Pancreas (tissue), 10 donors: ENCODE measurements at regions not wholly inside any gene's neighbourhood (a gene's known extent, or its start where the extent isn't known, plus 50 kb on each side); places are given as distances from the start of the nearest gene placed in this dataset.

Experiments used
- ATAC-seq, 4 donors: fragments of 200-7000 bp; cut with Tn5 transposase; one replicate each; pipeline versions ENCODE4 v1.8.0 to v1.9.1; 2020; ENCODE audit warnings: mild to moderate bottlenecking in 4 of 4, moderate library complexity in 4 of 4
- DNase-seq, 6 donors: peaks; one replicate each; pipeline ENCODE4 v3.0.0-alpha.2; 2020
- FAIRE-seq: peaks from 2 replicates; lab custom pipeline; 2012; peaks lifted over from hg19 to GRCh38; lab: Jason Lieb, UNC
- H3K27ac ChIP-seq, 4 donors: fragments of 200-600 bp; sonication (generic); 1 replicate in 3 of 4; 2 replicates in 1 of 4; pipeline versions ENCODE4 v1.5.0 to v1.8.0; 2020
- H3K27me3 ChIP-seq, 4 donors: fragments of 200-600 bp; one replicate each; pipeline ENCODE4 v1.8.0; 2021
- H3K36me3 ChIP-seq, 3 donors: fragments of 200-600 bp; sonication (generic) in 1 of 3; one replicate each; pipeline versions ENCODE4 v1.5.0 to v1.8.0; 2020 to 2021
- H3K4me1 ChIP-seq, 3 donors: fragments of 200-600 bp; one replicate each; pipeline ENCODE4 v1.8.0; 2021
- H3K4me3 ChIP-seq, 4 donors: fragments of 200-600 bp; sonication (generic) in 2 of 4; one replicate each; pipeline versions ENCODE4 v1.5.0 to v1.8.0; 2020 to 2021
- H3K9me3 ChIP-seq, 4 donors: fragments of 200-600 bp; one replicate each; pipeline ENCODE4 v1.8.0; 2021
- WGBS, 2 donors: extraction: QIAGEN DNeasy Blood & Tissue Kit; methylation state at CpG; one replicate each; pipeline ENCODE4 v1.1.7; 2013; 5-methylcytosine and 5-hydroxymethylcytosine counted together
- intact Hi-C, 3 donors: fragments of 100-400 bp; cut with DNase I; formaldehyde crosslinking; loops; one replicate each; pipeline versions ENCODE4 v1.11.1 to v1.14.2; 2022
- TF ChIP-seq, protein P1 (sequence below), 4 donors: fragments of 200-600 bp; sonication (generic) in 3 of 4; IDR thresholded peaks; one replicate each; pipeline versions ENCODE4 v1.5.0 to v1.8.0; 2021; ENCODE audit warnings: antibody characterized with exemption in 4 of 4
- donor health status: healthy with polysubstance abuse.
- donor health status: DM: no; HTN: no; CAD: no; lungs with moderate emphysema.
- donor health status: DM: no; HTN: no; CAD: no.
- donor health status: control.
- donor health status: control.
- donor health status: Bipolar disorder and iron deficiency.
- donor health status: DM: yes; HTN: yes; CAD: no.
- donor health status: DM: no; HTN: no; CAD: no.
- donor health status: DM: no; HTN: no; CAD: no.
- donor health status: DM: yes; HTN: yes; CAD: no.

DNA sequence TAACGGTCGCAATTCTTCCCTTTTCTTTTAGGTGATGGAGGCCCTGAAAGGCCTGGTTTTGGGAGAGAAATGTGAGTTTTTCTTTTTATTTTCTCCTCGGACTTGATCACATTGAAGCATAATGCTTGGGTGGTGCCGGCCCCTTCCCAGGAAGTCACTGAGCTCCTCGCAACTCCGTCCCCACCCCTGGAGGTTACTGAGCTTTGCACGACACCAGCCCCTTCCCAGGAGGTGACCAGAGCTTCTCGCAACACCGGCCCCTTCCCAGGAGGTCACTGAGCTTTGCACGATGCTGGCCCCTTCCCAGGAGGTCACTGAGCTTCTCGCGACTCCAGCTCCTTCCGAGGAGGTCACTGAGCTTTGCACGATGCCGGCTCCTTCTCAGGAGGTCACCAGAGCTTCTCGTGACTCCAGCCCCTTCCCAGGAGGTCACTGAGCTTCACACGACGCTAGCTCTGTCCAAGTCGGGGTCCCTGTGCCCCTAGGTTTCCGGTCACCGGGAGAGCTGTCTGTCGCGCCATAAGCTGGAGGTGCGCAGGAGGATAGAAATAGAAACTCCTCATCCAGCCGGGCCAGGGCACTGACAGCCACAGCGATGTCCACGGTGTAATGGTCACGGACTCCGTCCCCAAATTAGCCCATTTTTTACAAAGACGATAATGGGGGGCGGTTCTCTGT is 586.4 kb downstream of the BRD1 start:
- no peaks in the 10 kb centered on the region for H3K27me3 ChIP-seq
- H3K9me3 ChIP-seq = no peaks in the 10 kb centered on the region
- H3K36me3 ChIP-seq = no peaks in the 10 kb centered on the region
- no peaks in the 10 kb centered on the region for H3K4me1 ChIP-seq
- H3K4me3 ChIP-seq = no peak overlapping the region
- no peak for ATAC-seq
- FAIRE-seq = no peak
- no peak for DNase-seq
- 69 to 75% methylated on average over 31 of the region's 31 CpGs for WGBS, 2 donors
- intact Hi-C loops = no loop called here
- H3K27ac ChIP-seq = no peak overlapping the region
- TF ChIP-seq, protein P1, sequence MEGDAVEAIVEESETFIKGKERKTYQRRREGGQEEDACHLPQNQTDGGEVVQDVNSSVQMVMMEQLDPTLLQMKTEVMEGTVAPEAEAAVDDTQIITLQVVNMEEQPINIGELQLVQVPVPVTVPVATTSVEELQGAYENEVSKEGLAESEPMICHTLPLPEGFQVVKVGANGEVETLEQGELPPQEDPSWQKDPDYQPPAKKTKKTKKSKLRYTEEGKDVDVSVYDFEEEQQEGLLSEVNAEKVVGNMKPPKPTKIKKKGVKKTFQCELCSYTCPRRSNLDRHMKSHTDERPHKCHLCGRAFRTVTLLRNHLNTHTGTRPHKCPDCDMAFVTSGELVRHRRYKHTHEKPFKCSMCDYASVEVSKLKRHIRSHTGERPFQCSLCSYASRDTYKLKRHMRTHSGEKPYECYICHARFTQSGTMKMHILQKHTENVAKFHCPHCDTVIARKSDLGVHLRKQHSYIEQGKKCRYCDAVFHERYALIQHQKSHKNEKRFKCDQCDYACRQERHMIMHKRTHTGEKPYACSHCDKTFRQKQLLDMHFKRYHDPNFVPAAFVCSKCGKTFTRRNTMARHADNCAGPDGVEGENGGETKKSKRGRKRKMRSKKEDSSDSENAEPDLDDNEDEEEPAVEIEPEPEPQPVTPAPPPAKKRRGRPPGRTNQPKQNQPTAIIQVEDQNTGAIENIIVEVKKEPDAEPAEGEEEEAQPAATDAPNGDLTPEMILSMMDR (IDR thresholded peaks at IDR 0.05) = no peak

DNA sequence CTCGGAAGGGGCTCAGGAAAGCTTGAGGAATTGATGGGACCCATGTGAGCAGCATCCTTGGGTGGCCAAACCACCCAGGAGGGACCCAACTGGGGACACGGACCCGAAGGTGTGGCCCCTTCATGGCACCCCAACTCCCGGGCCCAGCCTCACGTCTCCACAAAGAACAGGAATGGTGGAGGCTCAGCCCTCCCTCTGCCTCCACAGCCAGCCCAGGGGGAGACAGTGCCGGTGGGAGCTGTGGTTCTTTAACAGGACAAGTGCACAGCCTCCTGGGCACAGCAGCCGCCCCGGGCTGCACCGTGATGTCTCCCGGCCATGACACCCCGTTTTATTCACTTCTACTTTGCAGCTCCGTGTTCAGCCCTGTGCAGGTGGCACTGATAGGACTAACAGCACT is 587.2 kb downstream of the BRD1 start:
- Histone ChIP-seq H3K9me3 (no peaks in the 10 kb centered on the region), H3K4me1 (no peaks in the 10 kb centered on the region), H3K36me3 (no peaks in the 10 kb centered on the region), H3K27me3 (no peaks in the 10 kb centered on the region), H3K4me3 (no peak overlapping the region), H3K27ac (no peak overlapping the region)
- FAIRE-seq (no peak), ATAC-seq (no peak), DNase-seq (no peak)
- TF ChIP-seq, protein P1 (IDR thresholded peaks at IDR 0.05) = no peak
- intact Hi-C loops = no loop called here
- WGBS, 2 donors = 65 to 68% methylated on average over 12 of the region's 12 CpGs

DNA sequence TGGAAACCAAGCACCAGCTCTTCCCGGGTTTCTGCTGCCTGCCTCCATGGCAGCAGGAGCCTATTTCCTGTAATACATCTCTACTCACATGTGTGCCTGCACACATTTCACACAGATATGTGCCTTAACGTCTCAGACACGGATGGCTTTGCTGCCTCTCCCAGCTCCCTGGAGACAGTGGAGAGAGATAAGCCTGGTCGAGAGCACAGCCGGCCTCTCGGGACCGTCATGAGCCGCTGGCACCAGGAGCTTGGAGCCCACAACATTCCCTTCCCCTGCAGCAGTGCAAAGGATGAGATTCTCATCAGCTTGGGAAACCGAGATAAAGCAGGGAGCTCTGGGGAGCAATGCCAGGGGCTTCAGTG is 587.7 kb downstream of the BRD1 start:
- ATAC-seq = no peak
- Histone ChIP-seq H3K27me3 (no peaks in the 10 kb centered on the region), H3K4me1 (no peaks in the 10 kb centered on the region), H3K9me3 (no peaks in the 10 kb centered on the region), H3K27ac (no peak overlapping the region), H3K4me3 (no peak overlapping the region), H3K36me3 (no peaks in the 10 kb centered on the region)
- DNase-seq = no peak
- no peak for FAIRE-seq
- TF ChIP-seq, protein P1 (IDR thresholded peaks at IDR 0.05) = no peak
- WGBS, 2 donors = 48 to 64% methylated on average over 9 of the region's 9 CpGs
- intact Hi-C loops = no loop called here

DNA sequence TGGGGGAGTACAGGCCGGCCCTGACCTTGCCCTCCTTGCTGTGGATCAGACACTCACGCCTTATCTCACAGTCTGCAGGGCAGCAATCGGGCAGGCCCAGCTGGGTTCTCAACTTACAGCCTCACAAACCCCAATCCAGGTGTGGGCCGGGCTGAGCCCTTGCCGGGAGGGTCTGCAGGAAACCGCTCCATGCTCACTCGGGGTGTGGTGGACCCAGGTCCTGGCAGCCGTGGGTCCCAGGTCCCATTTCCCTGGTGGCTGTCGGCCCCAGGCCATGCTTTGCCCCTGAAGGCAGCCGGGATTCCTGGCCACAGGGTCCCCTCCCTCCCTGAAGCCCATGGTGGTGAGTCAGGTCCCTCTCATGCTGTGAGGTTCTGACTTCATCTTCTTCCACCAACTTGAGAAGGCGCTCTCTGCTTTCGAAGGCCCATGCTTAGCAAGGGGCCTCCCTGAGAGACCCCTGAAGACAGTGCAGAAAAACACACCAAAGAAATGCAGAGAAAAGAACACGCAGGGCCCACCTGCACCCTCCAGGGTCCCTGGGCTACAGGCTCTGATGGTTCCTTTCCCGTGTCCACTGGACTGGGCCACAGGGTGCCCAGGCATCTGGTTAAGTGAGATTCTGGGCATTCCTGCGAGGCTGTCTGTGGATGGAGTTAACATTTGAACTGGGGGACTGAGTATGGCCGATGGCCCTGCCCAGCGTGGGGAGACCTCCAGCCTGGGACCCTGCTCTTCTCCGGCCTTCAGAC is 588.2 kb downstream of the BRD1 start:
- Histone ChIP-seq H3K4me3 (no peak overlapping the region), H3K4me1 (no peaks in the 10 kb centered on the region), H3K27me3 (no peaks in the 10 kb centered on the region), H3K9me3 (no peaks in the 10 kb centered on the region), H3K27ac (no peak overlapping the region), H3K36me3 (no peaks in the 10 kb centered on the region)
- DNase-seq = no peak
- no peak for FAIRE-seq
- intact Hi-C loops = no loop called here
- no peak for ATAC-seq
- WGBS, 2 donors = 60 to 66% methylated on average over 18 of the region's 18 CpGs
- TF ChIP-seq, protein P1 (IDR thresholded peaks at IDR 0.05) = no peak
